NB4 (cell line): ENCODE measurements at regions not wholly inside any gene's neighbourhood (a gene's known extent, or its start where the extent isn't known, plus 50 kb on each side); places are given as distances from the start of the nearest gene placed in this dataset.

Experiments
- DNase-seq: peaks from one replicate; pipeline ENCODE4 v3.0.0; 2010; ENCODE audit warnings: low read depth
- H3K4me3 ChIP-seq: one replicate; pipeline ENCODE4 v1.5.1; 2011; ENCODE audit warnings: mild to moderate bottlenecking, low read depth, low read length, moderate library complexity
- CTCF ChIP-seq: IDR thresholded peaks from one replicate; pipeline ENCODE4 v1.5.1; 2012; ENCODE audit warnings: low read depth, low read length
- MAX ChIP-seq: IDR thresholded peaks from 2 replicates; pipeline ENCODE4 v1.6.1; 2011; ENCODE audit warnings: low read depth, low read length
- MYC ChIP-seq: IDR thresholded peaks from 2 replicates; pipeline ENCODE4 v1.6.1; 2011; ENCODE audit warnings: low read depth, low read length
- POLR2A ChIP-seq: IDR thresholded peaks from 2 replicates; pipeline ENCODE4 v1.6.1; 2011; ENCODE audit warnings: mild to moderate bottlenecking; ENCODE audit not compliant: insufficient read length; ENCODE audit errors: extremely low read depth

GRCh38 chr1:117810553-117810952 is 118.9 kb downstream of the GDAP2 start:
- TF ChIP-seq MAX = no peak
- no peak for TF ChIP-seq CTCF
- TF ChIP-seq POLR2A = no peak
- DNase-seq = peak; percentile 22
- no peak overlapping the region for H3K4me3 ChIP-seq

- TF ChIP-seq CTCF = no peak
- TF ChIP-seq MYC = no peak
- TF ChIP-seq POLR2A = no peak
- TF ChIP-seq MAX = no peak
- H3K4me3 ChIP-seq = no peak overlapping the region
- DNase-seq = no peak
These were observed 116.4 kb downstream of the GDAP2 start for GRCh38 chr1:117812869-117813511.
